ENCODE measurements at regions not wholly inside any gene's neighbourhood (a gene's known extent, or its start where the extent isn't known, plus 50 kb on each side); places are given as distances from the start of the nearest gene placed in this dataset.

DNA sequence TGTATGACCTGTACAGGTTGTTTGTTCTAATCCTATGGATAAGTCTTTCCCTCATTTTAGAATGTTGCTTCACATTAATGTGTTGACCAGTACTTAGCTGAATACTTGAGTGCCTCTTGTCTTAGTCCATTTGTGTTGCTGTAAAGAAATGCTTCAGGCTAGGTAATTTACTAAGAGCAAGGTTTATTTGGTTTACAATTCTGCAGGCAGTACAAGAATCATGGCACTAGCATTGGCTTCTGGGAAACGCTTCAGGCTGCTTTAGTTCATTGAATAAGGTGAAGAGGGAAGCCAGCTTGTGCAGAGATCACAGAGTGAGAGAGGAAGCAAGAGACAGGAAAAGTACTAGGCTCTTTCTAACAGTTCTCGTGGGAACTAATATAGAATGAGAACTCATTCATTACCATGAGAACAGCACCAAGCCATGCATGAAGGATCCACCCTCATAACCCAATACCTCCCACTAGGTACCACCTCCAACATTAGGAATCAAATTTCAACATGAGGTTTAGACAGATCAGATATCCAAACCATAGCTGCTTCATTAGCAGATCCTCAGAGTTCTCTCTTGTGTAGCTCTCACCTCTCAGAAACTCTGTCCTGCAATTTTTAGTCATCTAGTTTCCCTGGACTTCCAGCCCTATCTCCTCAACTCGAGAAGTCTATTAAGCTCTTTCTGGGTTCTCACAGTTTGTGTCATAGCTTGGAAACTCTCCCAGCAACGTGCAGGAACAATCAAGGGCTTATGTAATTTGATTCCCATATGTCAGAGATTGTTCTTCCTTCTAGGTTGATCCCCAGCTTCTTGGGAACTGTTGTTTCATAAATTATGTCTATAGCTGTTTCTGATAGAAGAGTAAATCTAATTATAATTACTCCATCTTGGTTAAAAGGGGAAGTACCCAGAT lies 2082.3 kb upstream of the CELF4 start:
- TF ChIP-seq, protein P1, sequence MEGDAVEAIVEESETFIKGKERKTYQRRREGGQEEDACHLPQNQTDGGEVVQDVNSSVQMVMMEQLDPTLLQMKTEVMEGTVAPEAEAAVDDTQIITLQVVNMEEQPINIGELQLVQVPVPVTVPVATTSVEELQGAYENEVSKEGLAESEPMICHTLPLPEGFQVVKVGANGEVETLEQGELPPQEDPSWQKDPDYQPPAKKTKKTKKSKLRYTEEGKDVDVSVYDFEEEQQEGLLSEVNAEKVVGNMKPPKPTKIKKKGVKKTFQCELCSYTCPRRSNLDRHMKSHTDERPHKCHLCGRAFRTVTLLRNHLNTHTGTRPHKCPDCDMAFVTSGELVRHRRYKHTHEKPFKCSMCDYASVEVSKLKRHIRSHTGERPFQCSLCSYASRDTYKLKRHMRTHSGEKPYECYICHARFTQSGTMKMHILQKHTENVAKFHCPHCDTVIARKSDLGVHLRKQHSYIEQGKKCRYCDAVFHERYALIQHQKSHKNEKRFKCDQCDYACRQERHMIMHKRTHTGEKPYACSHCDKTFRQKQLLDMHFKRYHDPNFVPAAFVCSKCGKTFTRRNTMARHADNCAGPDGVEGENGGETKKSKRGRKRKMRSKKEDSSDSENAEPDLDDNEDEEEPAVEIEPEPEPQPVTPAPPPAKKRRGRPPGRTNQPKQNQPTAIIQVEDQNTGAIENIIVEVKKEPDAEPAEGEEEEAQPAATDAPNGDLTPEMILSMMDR (IDR thresholded peaks at IDR 0.05; ENCODE audit: low read depth, low read length) = no peak
- TF ChIP-seq POLR2A (IDR thresholded peaks at IDR 0.05; ENCODE audit: extremely low read depth, insufficient read length) (no peak), MYC (IDR thresholded peaks at IDR 0.05; ENCODE audit: low read depth, low read length) (no peak)
- TF ChIP-seq, protein P2, sequence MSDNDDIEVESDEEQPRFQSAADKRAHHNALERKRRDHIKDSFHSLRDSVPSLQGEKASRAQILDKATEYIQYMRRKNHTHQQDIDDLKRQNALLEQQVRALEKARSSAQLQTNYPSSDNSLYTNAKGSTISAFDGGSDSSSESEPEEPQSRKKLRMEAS (IDR thresholded peaks at IDR 0.05; ENCODE audit: low read depth, low read length) = no peak
